H9 (cell line): ENCODE measurements at regions not wholly inside any gene's neighbourhood (a gene's known extent, or its start where the extent isn't known, plus 50 kb on each side); places are given as distances from the start of the nearest gene placed in this dataset.
A peak's percentile ranks its signal among the peaks of the same experiment; 100 is the strongest.

ENCODE experiments used
- DNase-seq: peaks from one replicate; pipeline ENCODE4 v3.0.0-alpha.2; 2017
- H2AFZ ChIP-seq: one replicate; pipeline ENCODE4 v1.6.1; 2013; ENCODE audit warnings: mild to moderate bottlenecking, low read length, control low read depth, moderate library complexity
- H2AK5ac ChIP-seq: 2 replicates; pipeline ENCODE4 v1.6.1; 2013; ENCODE audit warnings: low read length, control low read depth, mixed read lengths; ENCODE audit not compliant: insufficient read length
- H2BK120ac ChIP-seq: one replicate; pipeline ENCODE4 v1.6.1; 2013; ENCODE audit warnings: low read depth, mild to moderate bottlenecking, low read length, control low read depth, inconsistent platforms; ENCODE audit not compliant: poor library complexity, severe bottlenecking
- H2BK12ac ChIP-seq: 2 replicates; pipeline ENCODE4 v1.6.1; 2013; ENCODE audit warnings: low read length, control low read depth, mixed read lengths, low read depth; ENCODE audit not compliant: insufficient read length
- H2BK15ac ChIP-seq: 2 replicates; pipeline ENCODE4 v1.6.1; 2013; ENCODE audit warnings: low read depth, low read length, control low read depth
- H2BK20ac ChIP-seq: one replicate; pipeline ENCODE4 v1.6.1; 2013; ENCODE audit warnings: low read depth, mild to moderate bottlenecking, low read length, control low read depth, inconsistent platforms; ENCODE audit not compliant: poor library complexity, severe bottlenecking
- H2BK5ac ChIP-seq: 2 replicates; pipeline ENCODE4 v1.6.1; 2013; ENCODE audit warnings: low read length, control low read depth, mixed read lengths; ENCODE audit not compliant: insufficient read length
- H3K14ac ChIP-seq: 2 replicates; pipeline ENCODE4 v1.6.1; 2013; ENCODE audit warnings: low read length, control low read depth; ENCODE audit not compliant: insufficient read depth
- H3K18ac ChIP-seq: 2 replicates; pipeline ENCODE4 v1.6.1; 2013; ENCODE audit warnings: low read depth, mild to moderate bottlenecking, mixed read lengths, low read length, control low read depth; ENCODE audit not compliant: insufficient read length
- H3K23ac ChIP-seq: 2 replicates; pipeline ENCODE4 v1.6.1; 2013; ENCODE audit warnings: low read length, control low read depth, mixed read lengths, low read depth; ENCODE audit not compliant: insufficient read length
- H3K23me2 ChIP-seq: 2 replicates; pipeline ENCODE4 v1.6.1; 2013; ENCODE audit warnings: low read depth, mild to moderate bottlenecking, mixed read lengths, low read length, control low read depth; ENCODE audit not compliant: insufficient read length, poor library complexity, severe bottlenecking
- H3K27ac ChIP-seq: 2 replicates; pipeline ENCODE4 v1.5.1; 2013; ENCODE audit warnings: low read length, control low read depth, mixed read lengths, low read depth; ENCODE audit not compliant: insufficient read length
- H3K27me3 ChIP-seq: 2 replicates; pipeline ENCODE4 v1.6.1; 2013; ENCODE audit warnings: low read length, control low read depth, inconsistent platforms; ENCODE audit not compliant: insufficient read depth
- H3K4ac ChIP-seq: 2 replicates; pipeline ENCODE4 v1.6.1; 2013; ENCODE audit warnings: low read depth, mild to moderate bottlenecking, control low read depth, inconsistent platforms, low read length, moderate library complexity
- H3K4me1 ChIP-seq: 2 replicates; pipeline ENCODE4 v1.6.1; 2013; ENCODE audit warnings: low read length, control low read depth, inconsistent platforms; ENCODE audit not compliant: insufficient read depth
- H3K4me2 ChIP-seq: 2 replicates; pipeline ENCODE4 v1.6.1; 2013; ENCODE audit warnings: low read length, control low read depth, mixed read lengths; ENCODE audit not compliant: insufficient read length, insufficient read depth
- H3K56ac ChIP-seq: 2 replicates; pipeline ENCODE4 v1.6.1; 2013; ENCODE audit warnings: low read depth, mild to moderate bottlenecking, mixed read lengths, low read length, control low read depth; ENCODE audit not compliant: insufficient read length
- H3K79me1 ChIP-seq: 2 replicates; pipeline ENCODE4 v1.6.1; 2013; ENCODE audit warnings: low read depth, mild to moderate bottlenecking, moderate library complexity, low read length, control low read depth, inconsistent platforms; ENCODE audit not compliant: insufficient read depth, poor library complexity, severe bottlenecking
- H3K79me2 ChIP-seq: 2 replicates; pipeline ENCODE4 v1.6.1; 2013; ENCODE audit warnings: low read length, control low read depth, inconsistent platforms; ENCODE audit not compliant: insufficient read depth
- H3K9ac ChIP-seq: 2 replicates; pipeline ENCODE4 v1.6.1; 2013; ENCODE audit warnings: low read length, control low read depth, mixed read lengths; ENCODE audit not compliant: insufficient read length; ENCODE audit errors: extremely low read depth
- H3K9me3 ChIP-seq: one replicate; pipeline ENCODE4 v1.6.1; 2013; ENCODE audit warnings: low read depth, low read length, inconsistent platforms; ENCODE audit not compliant: control insufficient read depth
- H3T11ph ChIP-seq: one replicate; pipeline ENCODE4 v1.6.1; 2013; ENCODE audit warnings: mild to moderate bottlenecking, low read length, control low read depth, inconsistent platforms
- H4K20me1 ChIP-seq: one replicate; pipeline ENCODE4 v1.6.1; 2013; ENCODE audit not compliant: control insufficient read depth, insufficient read length, insufficient read depth
- H4K5ac ChIP-seq: 2 replicates; pipeline ENCODE4 v1.6.1; 2013; ENCODE audit warnings: low read depth, mild to moderate bottlenecking, mixed read lengths, low read length, control low read depth; ENCODE audit not compliant: insufficient read length
- H4K8ac ChIP-seq: replicated peaks from 2 replicates; pipeline ENCODE4 v1.6.1; 2013; ENCODE audit warnings: low read length, control low read depth, mixed read lengths, low read depth; ENCODE audit not compliant: insufficient read length
- H4K91ac ChIP-seq: 2 replicates; pipeline ENCODE4 v1.6.1; 2013; ENCODE audit warnings: low read depth, mild to moderate bottlenecking, moderate library complexity, mixed read lengths, low read length, control low read depth; ENCODE audit not compliant: insufficient read length
- H3K27ac Mint-ChIP-seq, 3 experiments: 2 replicates in 2 of 3; 3 replicates in 1 of 3; pipeline ENCODE4 v1.8.0; 2020 to 2021; ENCODE audit warnings: mixed read lengths in 3 of 3, mild to moderate bottlenecking in 1 of 3, moderate library complexity in 1 of 3
- H3K27me3 Mint-ChIP-seq: 2 replicates; pipeline ENCODE4 v1.8.0; 2021; ENCODE audit warnings: low read depth, mild to moderate bottlenecking, moderate library complexity, mixed read lengths
- H3K36me3 Mint-ChIP-seq, 3 experiments: 2 replicates in 2 of 3; 3 replicates in 1 of 3; pipeline ENCODE4 v1.8.0; 2020 to 2021; ENCODE audit warnings: low read depth in 3 of 3, mixed read lengths in 3 of 3; ENCODE audit not compliant: insufficient read depth in 1 of 3
- H3K4me1 Mint-ChIP-seq, 2 experiments: 2 replicates each; pipeline ENCODE4 v1.8.0; 2020; ENCODE audit warnings: mixed read lengths in 2 of 2
- H3K4me3 Mint-ChIP-seq, 2 experiments: 2 replicates in 1 of 2; 3 replicates in 1 of 2; pipeline ENCODE4 v1.8.0; 2020 to 2021; ENCODE audit warnings: mild to moderate bottlenecking in 2 of 2, mixed read lengths in 2 of 2, moderate library complexity in 1 of 2
- H3K9me3 Mint-ChIP-seq, 2 experiments: 2 replicates in 1 of 2; 3 replicates in 1 of 2; pipeline ENCODE4 v1.8.0; 2020; ENCODE audit warnings: mild to moderate bottlenecking in 2 of 2, mixed read lengths in 2 of 2, moderate library complexity in 1 of 2
- WGBS: extraction: QIAGEN DNeasy Blood & Tissue Kit; methylation state at CpG from one replicate; pipeline ENCODE4 v1.1.7; 2013; ENCODE audit warnings: missing lambda C conversion rate, low lambda C conversion rate, mixed read lengths; ENCODE audit not compliant: insufficient read length; ENCODE audit errors: extremely low coverage; 5-methylcytosine and 5-hydroxymethylcytosine counted together
- TF ChIP-seq, protein P1 (sequence below): fragments of 200-600 bp; sonication (generic); conservative IDR thresholded peaks from 3 replicates; pipeline ENCODE4 v1.8.0; 2021; ENCODE audit warnings: antibody characterized with exemption, mild to moderate bottlenecking

DNA sequence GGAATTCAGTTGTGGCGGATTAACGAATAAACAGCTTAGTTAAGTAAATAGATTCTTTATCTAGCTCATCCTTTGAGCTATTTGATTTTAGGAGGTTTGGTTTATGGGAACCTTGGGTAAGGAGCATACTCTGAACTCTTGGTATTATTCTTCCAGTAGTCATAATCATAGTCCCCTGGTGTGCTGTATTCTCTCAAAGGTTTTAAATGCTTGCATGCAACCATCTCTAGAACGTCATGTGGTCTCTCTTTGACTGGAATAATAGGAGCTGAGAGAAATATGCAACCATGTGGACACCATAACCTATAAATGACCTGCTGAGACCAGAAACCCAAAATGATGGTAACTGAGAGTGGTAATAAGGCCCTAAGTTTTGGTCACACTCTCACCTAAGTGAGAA lies 951.6 kb upstream of the MIR17HG start:
- no peak overlapping the region for H3T11ph ChIP-seq
- H3K4ac ChIP-seq = no peak overlapping the region
- H3K79me1 ChIP-seq = no peaks in the 10 kb centered on the region
- H3K79me2 ChIP-seq = no peaks in the 10 kb centered on the region
- H2AFZ ChIP-seq = no peak overlapping the region
- no peaks in the 10 kb centered on the region for H3K27me3 ChIP-seq
- no peak overlapping the region for H3K27ac ChIP-seq
- H2BK20ac ChIP-seq = no peak overlapping the region
- H3K4me3 Mint-ChIP-seq = no peak overlapping the region
- H2AK5ac ChIP-seq = no peak overlapping the region
- no peak overlapping the region for H3K23ac ChIP-seq
- peaks cover 5% of the 10 kb centered on the region; the same call in 1 of the 2 replicates for H3K4me1 ChIP-seq
- WGBS = no CpG with 5 or more reads among the region's 3 CpGs
- peak overlapping the region in 2 of 3 experiments; percentile 29 to 80; a peak in 3 of 7 replicates for H3K27ac Mint-ChIP-seq
- H3K9ac ChIP-seq = no peak overlapping the region
- no peak overlapping the region for H4K91ac ChIP-seq
- no peaks in the 10 kb centered on the region for H3K9me3 ChIP-seq
- H2BK15ac ChIP-seq = no peak overlapping the region
- H3K14ac ChIP-seq = no peak overlapping the region
- no peak overlapping the region for H4K5ac ChIP-seq
- H3K9me3 Mint-ChIP-seq = peaks cover 3 to 11% of the 10 kb centered on the region in 2 experiments; a peak in 3 of 5 replicates
- H3K4me1 Mint-ChIP-seq = peaks cover 19 to 23% of the 10 kb centered on the region in 2 experiments
- H4K20me1 ChIP-seq = no peaks in the 10 kb centered on the region
- no peaks in the 10 kb centered on the region for H3K23me2 ChIP-seq
- H2BK12ac ChIP-seq = no peak overlapping the region
- H3K4me2 ChIP-seq = no peak overlapping the region
- H3K56ac ChIP-seq = no peak overlapping the region
- no peak overlapping the region for H4K8ac ChIP-seq
- no peaks in the 10 kb centered on the region for H3K27me3 Mint-ChIP-seq
- H3K18ac ChIP-seq = no peak overlapping the region
- no peak for DNase-seq
- TF ChIP-seq, protein P1, sequence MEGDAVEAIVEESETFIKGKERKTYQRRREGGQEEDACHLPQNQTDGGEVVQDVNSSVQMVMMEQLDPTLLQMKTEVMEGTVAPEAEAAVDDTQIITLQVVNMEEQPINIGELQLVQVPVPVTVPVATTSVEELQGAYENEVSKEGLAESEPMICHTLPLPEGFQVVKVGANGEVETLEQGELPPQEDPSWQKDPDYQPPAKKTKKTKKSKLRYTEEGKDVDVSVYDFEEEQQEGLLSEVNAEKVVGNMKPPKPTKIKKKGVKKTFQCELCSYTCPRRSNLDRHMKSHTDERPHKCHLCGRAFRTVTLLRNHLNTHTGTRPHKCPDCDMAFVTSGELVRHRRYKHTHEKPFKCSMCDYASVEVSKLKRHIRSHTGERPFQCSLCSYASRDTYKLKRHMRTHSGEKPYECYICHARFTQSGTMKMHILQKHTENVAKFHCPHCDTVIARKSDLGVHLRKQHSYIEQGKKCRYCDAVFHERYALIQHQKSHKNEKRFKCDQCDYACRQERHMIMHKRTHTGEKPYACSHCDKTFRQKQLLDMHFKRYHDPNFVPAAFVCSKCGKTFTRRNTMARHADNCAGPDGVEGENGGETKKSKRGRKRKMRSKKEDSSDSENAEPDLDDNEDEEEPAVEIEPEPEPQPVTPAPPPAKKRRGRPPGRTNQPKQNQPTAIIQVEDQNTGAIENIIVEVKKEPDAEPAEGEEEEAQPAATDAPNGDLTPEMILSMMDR = no peak
- peaks cover 0 to 15% (median 5%) of the 10 kb centered on the region in 3 experiments; a peak in 5 of 7 replicates for H3K36me3 Mint-ChIP-seq
- no peak overlapping the region for H2BK120ac ChIP-seq
- H2BK5ac ChIP-seq = no peak overlapping the region
